ENCODE measurements at regions not wholly inside any gene's neighbourhood (a gene's known extent, or its start where the extent isn't known, plus 50 kb on each side); places are given as distances from the start of the nearest gene placed in this dataset.

DNA sequence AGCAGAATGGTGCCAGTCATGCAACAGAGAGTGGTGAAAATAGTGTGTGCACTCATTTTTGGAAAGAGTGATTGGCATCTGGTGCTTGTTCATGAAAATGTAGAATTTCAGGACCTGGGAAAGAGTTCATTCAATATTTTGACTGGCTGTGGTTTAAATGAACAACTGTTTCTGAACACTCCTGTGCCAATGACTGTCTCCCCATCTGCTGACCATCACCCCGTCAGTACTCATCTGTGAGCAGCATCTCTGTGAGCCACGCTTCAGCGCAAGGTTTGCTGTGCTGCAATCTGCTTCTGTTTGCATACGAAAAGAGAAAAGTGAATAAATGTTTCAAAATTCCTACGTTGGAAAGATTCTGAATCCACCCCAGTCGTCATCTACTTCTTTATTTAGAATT, 77.9 kb upstream of the RUNX1 start:
- H3K27me3 ChIP-seq (replicated peaks in 1 of 7) = no peaks in the 10 kb centered on the region
- H3K9me3 ChIP-seq = peaks cover 0 to 26% (median 8%) of the 10 kb centered on the region in 8 donors
- H3K4me3 ChIP-seq = no peak overlapping the region
- TF ChIP-seq POLR2AphosphoS5 (IDR thresholded peaks at IDR 0.05) = no peak
- TF ChIP-seq, protein P1, sequence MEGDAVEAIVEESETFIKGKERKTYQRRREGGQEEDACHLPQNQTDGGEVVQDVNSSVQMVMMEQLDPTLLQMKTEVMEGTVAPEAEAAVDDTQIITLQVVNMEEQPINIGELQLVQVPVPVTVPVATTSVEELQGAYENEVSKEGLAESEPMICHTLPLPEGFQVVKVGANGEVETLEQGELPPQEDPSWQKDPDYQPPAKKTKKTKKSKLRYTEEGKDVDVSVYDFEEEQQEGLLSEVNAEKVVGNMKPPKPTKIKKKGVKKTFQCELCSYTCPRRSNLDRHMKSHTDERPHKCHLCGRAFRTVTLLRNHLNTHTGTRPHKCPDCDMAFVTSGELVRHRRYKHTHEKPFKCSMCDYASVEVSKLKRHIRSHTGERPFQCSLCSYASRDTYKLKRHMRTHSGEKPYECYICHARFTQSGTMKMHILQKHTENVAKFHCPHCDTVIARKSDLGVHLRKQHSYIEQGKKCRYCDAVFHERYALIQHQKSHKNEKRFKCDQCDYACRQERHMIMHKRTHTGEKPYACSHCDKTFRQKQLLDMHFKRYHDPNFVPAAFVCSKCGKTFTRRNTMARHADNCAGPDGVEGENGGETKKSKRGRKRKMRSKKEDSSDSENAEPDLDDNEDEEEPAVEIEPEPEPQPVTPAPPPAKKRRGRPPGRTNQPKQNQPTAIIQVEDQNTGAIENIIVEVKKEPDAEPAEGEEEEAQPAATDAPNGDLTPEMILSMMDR (IDR thresholded peaks at IDR 0.05 in 8 of 11, conservative IDR thresholded peaks at IDR 0.05 in 3 of 11) = no peak
- no peak for TF ChIP-seq POLR2A (IDR thresholded peaks at IDR 0.05)
- no peaks in the 10 kb centered on the region for H3K4me1 ChIP-seq
- 91 to 93% (median 91%) methylated on average over 6 of the region's 6 CpGs for WGBS, 5 donors
- no peaks in the 10 kb centered on the region for H3K36me3 ChIP-seq
- H3K27ac ChIP-seq = no peak overlapping the region
- intact Hi-C loops (cut with DNase I; ENCODE audit: low total_unique reads) = no loop called here
- DNase-seq = no peak

DNA sequence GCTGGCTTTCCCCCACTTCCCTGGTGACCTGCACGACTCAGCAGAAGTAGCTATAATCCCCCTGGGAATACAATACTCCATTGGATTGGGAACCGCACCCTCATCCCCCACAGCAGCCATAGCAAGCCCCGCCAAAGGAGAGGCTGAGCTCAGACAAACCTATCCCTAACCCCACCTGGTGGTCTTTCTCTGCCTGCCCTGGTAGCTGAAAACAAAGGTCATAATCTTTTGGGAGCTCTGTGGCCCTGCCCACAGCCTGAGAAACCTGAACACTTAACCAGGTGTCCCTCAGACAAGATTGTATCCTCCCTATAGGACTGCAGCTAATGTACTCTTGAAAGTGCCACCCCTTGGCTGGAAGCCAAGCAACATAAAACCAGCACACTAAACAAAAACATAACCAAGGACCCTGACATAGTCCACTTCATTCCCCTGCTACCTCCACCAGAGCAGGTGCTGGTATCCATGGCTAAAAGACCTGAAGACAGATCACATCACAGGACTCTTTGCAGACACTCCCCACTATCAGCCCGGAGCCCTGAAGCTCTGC, 71.6 kb upstream of the RUNX1 start:
- intact Hi-C loops (cut with DNase I; ENCODE audit: low total_unique reads) = no loop called here
- Histone ChIP-seq H3K27ac (no peak overlapping the region), H3K36me3 (no peaks in the 10 kb centered on the region)

DNA sequence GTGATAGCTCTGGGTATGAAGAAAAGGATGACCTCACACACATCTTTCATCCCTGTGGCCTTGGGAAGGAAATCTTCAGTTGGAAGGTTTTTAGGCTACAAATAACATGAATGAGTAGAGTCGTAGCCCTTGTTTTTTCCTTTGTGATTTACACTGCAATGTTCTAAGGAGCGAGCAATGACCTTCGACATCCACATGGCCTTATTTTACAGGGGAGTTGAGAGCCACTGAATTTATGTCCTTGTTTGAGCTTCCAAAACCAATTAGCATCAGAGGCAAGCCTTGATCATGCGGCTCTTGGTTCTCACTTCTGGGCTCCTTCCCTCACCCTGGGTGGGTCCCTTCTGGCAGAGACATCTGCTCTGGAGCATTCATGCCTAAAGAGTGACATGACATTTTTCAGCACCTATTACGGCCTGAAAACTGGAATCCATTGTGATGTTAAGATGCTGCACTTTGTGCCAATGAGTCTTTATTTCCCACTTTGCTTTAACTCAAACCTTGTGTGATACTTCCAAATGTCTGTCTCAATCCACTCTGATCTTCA, 70.5 kb upstream of the RUNX1 start:
- Histone ChIP-seq H3K4me3 (no peak overlapping the region), H3K9me3 (peaks cover 0 to 5% (median under 1%) of the 10 kb centered on the region in 8 donors), H3K4me1 (no peaks in the 10 kb centered on the region), H3K36me3 (no peaks in the 10 kb centered on the region), H3K27ac (no peak overlapping the region), H3K27me3 (replicated peaks in 1 of 7) (peaks cover 0 to 11% (median 0%) of the 10 kb centered on the region in 7 donors)
- intact Hi-C loops (cut with DNase I; ENCODE audit: low total_unique reads) = no loop called here
- TF ChIP-seq POLR2AphosphoS5 (IDR thresholded peaks at IDR 0.05) = no peak
- TF ChIP-seq, protein P1 (IDR thresholded peaks at IDR 0.05 in 8 of 11, conservative IDR thresholded peaks at IDR 0.05 in 3 of 11) = no peak
- no peak for TF ChIP-seq POLR2A (IDR thresholded peaks at IDR 0.05)
- DNase-seq = no peak
- WGBS, 5 donors = 89 to 93% (median 91%) methylated on average over 5 of the region's 5 CpGs

More for the DNA sequence above, 71.6 kb upstream of the RUNX1 start:
- Histone ChIP-seq H3K27me3 (replicated peaks in 1 of 7) (peaks cover 0 to 11% (median 0%) of the 10 kb centered on the region in 7 donors), H3K4me1 (no peaks in the 10 kb centered on the region), H3K9me3 (peaks cover 0 to 15% (median 5%) of the 10 kb centered on the region in 8 donors), H3K4me3 (no peak overlapping the region)
- WGBS, 5 donors = 74 to 98% (median 87%) methylated on average over 4 of the region's 4 CpGs
- no peak for DNase-seq
- TF ChIP-seq POLR2A (IDR thresholded peaks at IDR 0.05) = no peak
- TF ChIP-seq, protein P1 (IDR thresholded peaks at IDR 0.05 in 8 of 11, conservative IDR thresholded peaks at IDR 0.05 in 3 of 11) = no peak
- TF ChIP-seq POLR2AphosphoS5 (IDR thresholded peaks at IDR 0.05) = no peak

DNA sequence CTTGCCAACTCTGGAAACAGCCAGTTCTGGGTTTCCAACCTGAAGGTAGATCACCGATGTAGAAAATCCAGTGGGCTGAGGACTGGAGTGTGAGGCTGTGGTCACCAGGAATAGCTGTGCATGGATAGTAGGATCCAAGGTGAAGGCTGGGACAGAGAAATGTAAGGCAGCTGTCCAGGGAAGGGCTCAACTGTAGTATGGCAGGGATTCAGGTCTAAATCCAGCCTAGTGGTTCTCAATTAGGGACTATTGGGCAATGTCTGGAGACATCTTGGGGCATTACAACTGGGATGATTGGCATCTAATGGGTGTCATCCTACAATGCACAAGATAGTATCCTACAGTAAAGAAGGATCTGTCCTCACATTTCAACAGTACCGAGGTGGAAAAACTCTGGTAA, 67.7 kb upstream of the RUNX1 start:
- WGBS, 5 donors = 88 to 99% (median 91%) methylated on average over 2 of the region's 2 CpGs
- intact Hi-C loops (cut with DNase I; ENCODE audit: low total_unique reads) = no loop called here
- Histone ChIP-seq H3K27ac (no peak overlapping the region), H3K27me3 (replicated peaks in 1 of 7) (peaks cover 0 to 11% (median 0%) of the 10 kb centered on the region in 7 donors), H3K4me1 (no peaks in the 10 kb centered on the region), H3K4me3 (no peak overlapping the region), H3K9me3 (no peaks in the 10 kb centered on the region), H3K36me3 (no peaks in the 10 kb centered on the region)
- no peak for DNase-seq
- TF ChIP-seq, protein P1 (IDR thresholded peaks at IDR 0.05 in 8 of 11, conservative IDR thresholded peaks at IDR 0.05 in 3 of 11) = no peak
- no peak for TF ChIP-seq POLR2AphosphoS5 (IDR thresholded peaks at IDR 0.05)
- no peak for TF ChIP-seq POLR2A (IDR thresholded peaks at IDR 0.05)

Measured in spleen (tissue), 11 donors.